H9 (cell line): ENCODE measurements at regions not wholly inside any gene's neighbourhood (a gene's known extent, or its start where the extent isn't known, plus 50 kb on each side); places are given as distances from the start of the nearest gene placed in this dataset.

Experiments
- DNase-seq: peaks from one replicate; pipeline ENCODE4 v3.0.0-alpha.2; 2017
- H2AFZ ChIP-seq: one replicate; pipeline ENCODE4 v1.6.1; 2013; ENCODE audit warnings: mild to moderate bottlenecking, low read length, control low read depth, moderate library complexity
- H2AK5ac ChIP-seq: 2 replicates; pipeline ENCODE4 v1.6.1; 2013; ENCODE audit warnings: low read length, control low read depth, mixed read lengths; ENCODE audit not compliant: insufficient read length
- H2BK120ac ChIP-seq: one replicate; pipeline ENCODE4 v1.6.1; 2013; ENCODE audit warnings: low read depth, mild to moderate bottlenecking, low read length, control low read depth, inconsistent platforms; ENCODE audit not compliant: poor library complexity, severe bottlenecking
- H2BK12ac ChIP-seq: 2 replicates; pipeline ENCODE4 v1.6.1; 2013; ENCODE audit warnings: low read length, control low read depth, mixed read lengths, low read depth; ENCODE audit not compliant: insufficient read length
- H2BK15ac ChIP-seq: 2 replicates; pipeline ENCODE4 v1.6.1; 2013; ENCODE audit warnings: low read depth, low read length, control low read depth
- H2BK20ac ChIP-seq: one replicate; pipeline ENCODE4 v1.6.1; 2013; ENCODE audit warnings: low read depth, mild to moderate bottlenecking, low read length, control low read depth, inconsistent platforms; ENCODE audit not compliant: poor library complexity, severe bottlenecking
- H2BK5ac ChIP-seq: 2 replicates; pipeline ENCODE4 v1.6.1; 2013; ENCODE audit warnings: low read length, control low read depth, mixed read lengths; ENCODE audit not compliant: insufficient read length
- H3K14ac ChIP-seq: 2 replicates; pipeline ENCODE4 v1.6.1; 2013; ENCODE audit warnings: low read length, control low read depth; ENCODE audit not compliant: insufficient read depth
- H3K18ac ChIP-seq: 2 replicates; pipeline ENCODE4 v1.6.1; 2013; ENCODE audit warnings: low read depth, mild to moderate bottlenecking, mixed read lengths, low read length, control low read depth; ENCODE audit not compliant: insufficient read length
- H3K23ac ChIP-seq: 2 replicates; pipeline ENCODE4 v1.6.1; 2013; ENCODE audit warnings: low read length, control low read depth, mixed read lengths, low read depth; ENCODE audit not compliant: insufficient read length
- H3K23me2 ChIP-seq: 2 replicates; pipeline ENCODE4 v1.6.1; 2013; ENCODE audit warnings: low read depth, mild to moderate bottlenecking, mixed read lengths, low read length, control low read depth; ENCODE audit not compliant: insufficient read length, poor library complexity, severe bottlenecking
- H3K27ac ChIP-seq: 2 replicates; pipeline ENCODE4 v1.5.1; 2013; ENCODE audit warnings: low read length, control low read depth, mixed read lengths, low read depth; ENCODE audit not compliant: insufficient read length
- H3K27me3 ChIP-seq: 2 replicates; pipeline ENCODE4 v1.6.1; 2013; ENCODE audit warnings: low read length, control low read depth, inconsistent platforms; ENCODE audit not compliant: insufficient read depth
- H3K4ac ChIP-seq: 2 replicates; pipeline ENCODE4 v1.6.1; 2013; ENCODE audit warnings: low read depth, mild to moderate bottlenecking, control low read depth, inconsistent platforms, low read length, moderate library complexity
- H3K4me1 ChIP-seq: 2 replicates; pipeline ENCODE4 v1.6.1; 2013; ENCODE audit warnings: low read length, control low read depth, inconsistent platforms; ENCODE audit not compliant: insufficient read depth
- H3K4me2 ChIP-seq: 2 replicates; pipeline ENCODE4 v1.6.1; 2013; ENCODE audit warnings: low read length, control low read depth, mixed read lengths; ENCODE audit not compliant: insufficient read length, insufficient read depth
- H3K56ac ChIP-seq: 2 replicates; pipeline ENCODE4 v1.6.1; 2013; ENCODE audit warnings: low read depth, mild to moderate bottlenecking, mixed read lengths, low read length, control low read depth; ENCODE audit not compliant: insufficient read length
- H3K79me1 ChIP-seq: 2 replicates; pipeline ENCODE4 v1.6.1; 2013; ENCODE audit warnings: low read depth, mild to moderate bottlenecking, moderate library complexity, low read length, control low read depth, inconsistent platforms; ENCODE audit not compliant: insufficient read depth, poor library complexity, severe bottlenecking
- H3K79me2 ChIP-seq: 2 replicates; pipeline ENCODE4 v1.6.1; 2013; ENCODE audit warnings: low read length, control low read depth, inconsistent platforms; ENCODE audit not compliant: insufficient read depth
- H3K9ac ChIP-seq: 2 replicates; pipeline ENCODE4 v1.6.1; 2013; ENCODE audit warnings: low read length, control low read depth, mixed read lengths; ENCODE audit not compliant: insufficient read length; ENCODE audit errors: extremely low read depth
- H3K9me3 ChIP-seq: one replicate; pipeline ENCODE4 v1.6.1; 2013; ENCODE audit warnings: low read depth, low read length, inconsistent platforms; ENCODE audit not compliant: control insufficient read depth
- H3T11ph ChIP-seq: one replicate; pipeline ENCODE4 v1.6.1; 2013; ENCODE audit warnings: mild to moderate bottlenecking, low read length, control low read depth, inconsistent platforms
- H4K20me1 ChIP-seq: one replicate; pipeline ENCODE4 v1.6.1; 2013; ENCODE audit not compliant: control insufficient read depth, insufficient read length, insufficient read depth
- H4K5ac ChIP-seq: 2 replicates; pipeline ENCODE4 v1.6.1; 2013; ENCODE audit warnings: low read depth, mild to moderate bottlenecking, mixed read lengths, low read length, control low read depth; ENCODE audit not compliant: insufficient read length
- H4K8ac ChIP-seq: replicated peaks from 2 replicates; pipeline ENCODE4 v1.6.1; 2013; ENCODE audit warnings: low read length, control low read depth, mixed read lengths, low read depth; ENCODE audit not compliant: insufficient read length
- H4K91ac ChIP-seq: 2 replicates; pipeline ENCODE4 v1.6.1; 2013; ENCODE audit warnings: low read depth, mild to moderate bottlenecking, moderate library complexity, mixed read lengths, low read length, control low read depth; ENCODE audit not compliant: insufficient read length
- H3K27ac Mint-ChIP-seq, 3 experiments: 2 replicates in 2 of 3; 3 replicates in 1 of 3; pipeline ENCODE4 v1.8.0; 2020 to 2021; ENCODE audit warnings: mixed read lengths in 3 of 3, mild to moderate bottlenecking in 1 of 3, moderate library complexity in 1 of 3
- H3K27me3 Mint-ChIP-seq: 2 replicates; pipeline ENCODE4 v1.8.0; 2021; ENCODE audit warnings: low read depth, mild to moderate bottlenecking, moderate library complexity, mixed read lengths
- H3K36me3 Mint-ChIP-seq, 3 experiments: 2 replicates in 2 of 3; 3 replicates in 1 of 3; pipeline ENCODE4 v1.8.0; 2020 to 2021; ENCODE audit warnings: low read depth in 3 of 3, mixed read lengths in 3 of 3; ENCODE audit not compliant: insufficient read depth in 1 of 3
- H3K4me1 Mint-ChIP-seq, 2 experiments: 2 replicates each; pipeline ENCODE4 v1.8.0; 2020; ENCODE audit warnings: mixed read lengths in 2 of 2
- H3K4me3 Mint-ChIP-seq, 2 experiments: 2 replicates in 1 of 2; 3 replicates in 1 of 2; pipeline ENCODE4 v1.8.0; 2020 to 2021; ENCODE audit warnings: mild to moderate bottlenecking in 2 of 2, mixed read lengths in 2 of 2, moderate library complexity in 1 of 2
- H3K9me3 Mint-ChIP-seq, 2 experiments: 2 replicates in 1 of 2; 3 replicates in 1 of 2; pipeline ENCODE4 v1.8.0; 2020; ENCODE audit warnings: mild to moderate bottlenecking in 2 of 2, mixed read lengths in 2 of 2, moderate library complexity in 1 of 2
- WGBS: extraction: QIAGEN DNeasy Blood & Tissue Kit; methylation state at CpG from one replicate; pipeline ENCODE4 v1.1.7; 2013; ENCODE audit warnings: missing lambda C conversion rate, low lambda C conversion rate, mixed read lengths; ENCODE audit not compliant: insufficient read length; ENCODE audit errors: extremely low coverage; 5-methylcytosine and 5-hydroxymethylcytosine counted together
- TF ChIP-seq, protein P1 (sequence below): fragments of 200-600 bp; sonication (generic); conservative IDR thresholded peaks from 3 replicates; pipeline ENCODE4 v1.8.0; 2021; ENCODE audit warnings: antibody characterized with exemption, mild to moderate bottlenecking

DNA sequence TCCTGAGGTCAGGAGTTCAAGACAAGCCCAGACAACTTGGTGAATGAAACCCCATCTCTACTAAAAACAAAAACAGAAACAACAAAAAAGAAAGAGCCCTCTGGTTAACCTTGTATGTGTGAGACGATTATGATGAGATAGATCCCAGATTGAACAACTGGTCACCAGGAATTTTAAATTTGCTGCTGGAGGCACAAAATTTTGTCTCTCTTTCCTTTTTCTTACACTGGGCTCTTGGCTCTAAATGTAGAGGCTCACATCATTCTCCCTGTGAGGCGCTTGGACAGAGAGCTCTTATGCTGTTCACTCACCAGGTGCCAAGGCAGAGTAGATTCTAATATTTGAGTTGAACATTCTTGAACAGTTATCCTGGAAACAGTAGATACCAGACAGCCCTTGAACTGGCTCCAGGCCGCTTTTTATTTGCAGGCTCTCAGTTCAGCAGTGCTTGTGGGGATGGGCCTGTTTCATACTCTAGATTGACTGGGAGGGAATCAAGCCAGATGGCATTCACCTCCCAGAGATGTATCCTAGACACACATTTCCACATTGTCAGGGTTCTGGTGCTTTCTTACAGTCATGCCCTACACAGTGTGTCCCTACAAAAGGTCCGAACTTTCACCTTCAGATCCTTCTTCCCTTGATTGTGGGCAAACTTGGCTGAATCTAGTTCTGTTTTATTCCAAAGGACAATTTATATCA lies 1159.6 kb downstream of the RPIA start:
- Histone ChIP-seq H4K5ac (no peak overlapping the region), H3K27me3 (no peaks in the 10 kb centered on the region; the same call in 1 of the 2 replicates), H2BK120ac (no peak overlapping the region), H3K4ac (no peak overlapping the region), H3T11ph (no peak overlapping the region), H3K79me1 (no peaks in the 10 kb centered on the region), H3K14ac (no peak overlapping the region), H3K27ac (no peak overlapping the region), H2BK5ac (no peak overlapping the region), H3K4me1 (no peaks in the 10 kb centered on the region), H3K9ac (no peak overlapping the region), H4K20me1 (no peaks in the 10 kb centered on the region), H3K23ac (no peak overlapping the region), H2AK5ac (no peak overlapping the region), H2AFZ (no peak overlapping the region), H3K9me3 (peaks cover 56% of the 10 kb centered on the region), H4K91ac (no peak overlapping the region), H2BK12ac (no peak overlapping the region), H3K4me2 (no peak overlapping the region), H2BK20ac (no peak overlapping the region), H3K18ac (no peak overlapping the region), H2BK15ac (no peak overlapping the region), H3K56ac (no peak overlapping the region), H3K79me2 (no peaks in the 10 kb centered on the region), H3K23me2 (no peaks in the 10 kb centered on the region), H4K8ac (no peak overlapping the region)
- Mint-ChIP-seq H3K4me3 (no peak overlapping the region), H3K27ac (no peak overlapping the region), H3K9me3 (peaks cover 56% of the 10 kb centered on the region in 2 experiments), H3K4me1 (no peaks in the 10 kb centered on the region), H3K27me3 (peaks cover 2% of the 10 kb centered on the region), H3K36me3 (peaks cover 7 to 49% (median 17%) of the 10 kb centered on the region in 3 experiments; a peak in 6 of 7 replicates)
- TF ChIP-seq, protein P1, sequence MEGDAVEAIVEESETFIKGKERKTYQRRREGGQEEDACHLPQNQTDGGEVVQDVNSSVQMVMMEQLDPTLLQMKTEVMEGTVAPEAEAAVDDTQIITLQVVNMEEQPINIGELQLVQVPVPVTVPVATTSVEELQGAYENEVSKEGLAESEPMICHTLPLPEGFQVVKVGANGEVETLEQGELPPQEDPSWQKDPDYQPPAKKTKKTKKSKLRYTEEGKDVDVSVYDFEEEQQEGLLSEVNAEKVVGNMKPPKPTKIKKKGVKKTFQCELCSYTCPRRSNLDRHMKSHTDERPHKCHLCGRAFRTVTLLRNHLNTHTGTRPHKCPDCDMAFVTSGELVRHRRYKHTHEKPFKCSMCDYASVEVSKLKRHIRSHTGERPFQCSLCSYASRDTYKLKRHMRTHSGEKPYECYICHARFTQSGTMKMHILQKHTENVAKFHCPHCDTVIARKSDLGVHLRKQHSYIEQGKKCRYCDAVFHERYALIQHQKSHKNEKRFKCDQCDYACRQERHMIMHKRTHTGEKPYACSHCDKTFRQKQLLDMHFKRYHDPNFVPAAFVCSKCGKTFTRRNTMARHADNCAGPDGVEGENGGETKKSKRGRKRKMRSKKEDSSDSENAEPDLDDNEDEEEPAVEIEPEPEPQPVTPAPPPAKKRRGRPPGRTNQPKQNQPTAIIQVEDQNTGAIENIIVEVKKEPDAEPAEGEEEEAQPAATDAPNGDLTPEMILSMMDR = no peak
- DNase-seq = no peak
- no CpG with 5 or more reads among the region's 4 CpGs for WGBS
